GM12875 (cell line): ENCODE measurements at regions not wholly inside any gene's neighbourhood (a gene's known extent, or its start where the extent isn't known, plus 50 kb on each side); places are given as distances from the start of the nearest gene placed in this dataset.

Experiments
- H3K4me3 ChIP-seq: one replicate; pipeline ENCODE4 v1.5.1; 2011; ENCODE audit warnings: low read depth, low read length, control low read depth
- CTCF ChIP-seq: IDR thresholded peaks from 2 replicates; pipeline ENCODE4 v1.5.1; 2011; ENCODE audit warnings: low read depth, mild to moderate bottlenecking, control low read depth, inconsistent platforms, low read length, moderate library complexity, borderline replicate concordance; ENCODE audit not compliant: insufficient read depth

- no peak overlapping the region for H3K4me3 ChIP-seq
- no peak for TF ChIP-seq CTCF
Observed at GRCh38 chr10:33027088-33027487, 69.1 kb upstream of the ITGB1 start.

- TF ChIP-seq CTCF: no peak
Observed at GRCh38 chr10:33026422-33026821, 68.4 kb upstream of the ITGB1 start.

GRCh38 chr10:33025910-33026309 is 67.9 kb upstream of the ITGB1 start:
- H3K4me3 ChIP-seq: no peak overlapping the region
- TF ChIP-seq CTCF: no peak

More at GRCh38 chr10:33026422-33026821, 68.4 kb upstream of the ITGB1 start:
- no peak overlapping the region for H3K4me3 ChIP-seq

- TF ChIP-seq CTCF: no peak
- no peak overlapping the region for H3K4me3 ChIP-seq
Observed at GRCh38 chr10:33025039-33025438, 67.0 kb upstream of the ITGB1 start.

GRCh38 chr10:33022691-33023090 is 64.7 kb upstream of the ITGB1 start:
- no peak overlapping the region for H3K4me3 ChIP-seq
- no peak for TF ChIP-seq CTCF

- H3K4me3 ChIP-seq: no peak overlapping the region
Observed at GRCh38 chr10:33022090-33022489, 64.1 kb upstream of the ITGB1 start.

More at GRCh38 chr10:33022090-33022489, 64.1 kb upstream of the ITGB1 start:
- TF ChIP-seq CTCF: no peak
